ENCODE measurements at regions not wholly inside any gene's neighbourhood (a gene's known extent, or its start where the extent isn't known, plus 50 kb on each side); places are given as distances from the start of the nearest gene placed in this dataset.

DNA sequence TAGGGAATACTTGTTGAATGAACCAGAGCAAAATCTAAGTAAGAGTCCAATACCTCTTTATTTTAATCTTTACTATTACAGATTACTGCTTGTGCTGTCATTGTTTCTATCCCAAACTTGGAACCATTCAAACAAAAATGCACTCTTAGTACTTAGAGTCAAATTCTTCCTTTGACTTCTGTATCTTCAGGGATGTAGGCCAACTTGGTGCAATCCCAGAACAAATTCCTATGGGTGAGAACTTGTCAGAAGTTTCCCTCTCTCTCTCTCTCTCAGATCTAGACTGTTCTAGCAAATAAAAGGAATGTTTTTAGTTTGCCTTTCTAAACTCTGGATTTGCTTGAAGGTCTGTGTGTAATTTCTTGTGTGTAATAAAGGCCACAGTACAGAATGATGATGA, 329.0 kb upstream of the TMTC4 start:
- TF ChIP-seq, protein P1, sequence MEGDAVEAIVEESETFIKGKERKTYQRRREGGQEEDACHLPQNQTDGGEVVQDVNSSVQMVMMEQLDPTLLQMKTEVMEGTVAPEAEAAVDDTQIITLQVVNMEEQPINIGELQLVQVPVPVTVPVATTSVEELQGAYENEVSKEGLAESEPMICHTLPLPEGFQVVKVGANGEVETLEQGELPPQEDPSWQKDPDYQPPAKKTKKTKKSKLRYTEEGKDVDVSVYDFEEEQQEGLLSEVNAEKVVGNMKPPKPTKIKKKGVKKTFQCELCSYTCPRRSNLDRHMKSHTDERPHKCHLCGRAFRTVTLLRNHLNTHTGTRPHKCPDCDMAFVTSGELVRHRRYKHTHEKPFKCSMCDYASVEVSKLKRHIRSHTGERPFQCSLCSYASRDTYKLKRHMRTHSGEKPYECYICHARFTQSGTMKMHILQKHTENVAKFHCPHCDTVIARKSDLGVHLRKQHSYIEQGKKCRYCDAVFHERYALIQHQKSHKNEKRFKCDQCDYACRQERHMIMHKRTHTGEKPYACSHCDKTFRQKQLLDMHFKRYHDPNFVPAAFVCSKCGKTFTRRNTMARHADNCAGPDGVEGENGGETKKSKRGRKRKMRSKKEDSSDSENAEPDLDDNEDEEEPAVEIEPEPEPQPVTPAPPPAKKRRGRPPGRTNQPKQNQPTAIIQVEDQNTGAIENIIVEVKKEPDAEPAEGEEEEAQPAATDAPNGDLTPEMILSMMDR (IDR thresholded peaks at IDR 0.05; ENCODE audit: low read depth, low read length) = no peak
- no peak overlapping the region for H3K4me3 ChIP-seq (ENCODE audit: low read depth, low read length)

DNA sequence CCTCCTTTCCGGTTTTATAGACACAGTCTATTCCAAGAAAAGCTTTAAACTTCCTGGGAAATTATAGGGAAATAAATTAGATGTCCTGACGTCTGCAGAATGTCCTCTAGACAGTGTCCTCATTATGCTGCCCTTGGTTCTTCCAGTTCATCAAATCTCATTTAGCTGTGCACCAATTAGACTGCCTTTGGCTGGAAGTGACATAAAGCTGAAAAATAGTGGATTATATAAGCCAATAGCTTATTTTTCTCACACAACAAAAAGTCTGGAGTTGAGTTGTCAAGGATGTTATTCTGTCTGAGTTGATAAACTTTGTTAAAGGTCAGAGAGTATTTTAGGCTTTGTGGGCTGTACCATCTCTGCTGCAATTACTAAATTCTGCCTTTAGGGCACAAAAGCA, 314.8 kb upstream of the TMTC4 start:
- TF ChIP-seq, protein P1 (IDR thresholded peaks at IDR 0.05; ENCODE audit: low read depth, low read length) = no peak
- H3K4me3 ChIP-seq (ENCODE audit: low read depth, low read length) = no peak overlapping the region

DNA sequence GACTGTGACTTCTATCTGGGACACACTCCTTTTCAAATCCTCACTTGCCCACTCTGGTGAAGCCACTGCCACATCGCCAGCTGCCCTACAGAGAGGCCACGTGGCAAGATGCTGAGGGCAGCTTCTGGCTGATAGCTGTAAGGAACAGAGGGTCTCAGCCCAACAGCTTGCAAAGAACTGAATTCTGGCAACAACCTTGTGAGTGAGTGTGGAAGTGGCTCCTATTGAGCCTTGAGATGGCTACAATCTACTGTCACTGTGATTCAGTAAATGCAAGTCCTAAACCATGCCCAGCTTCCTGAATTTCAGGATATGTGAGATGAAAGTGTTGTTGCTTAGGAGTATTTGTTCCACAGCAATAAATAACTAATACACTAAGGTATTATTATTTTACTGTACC, 314.3 kb upstream of the TMTC4 start:
- TF ChIP-seq, protein P1 (IDR thresholded peaks at IDR 0.05; ENCODE audit: low read depth, low read length) = no peak
- no peak overlapping the region for H3K4me3 ChIP-seq (ENCODE audit: low read depth, low read length)

DNA sequence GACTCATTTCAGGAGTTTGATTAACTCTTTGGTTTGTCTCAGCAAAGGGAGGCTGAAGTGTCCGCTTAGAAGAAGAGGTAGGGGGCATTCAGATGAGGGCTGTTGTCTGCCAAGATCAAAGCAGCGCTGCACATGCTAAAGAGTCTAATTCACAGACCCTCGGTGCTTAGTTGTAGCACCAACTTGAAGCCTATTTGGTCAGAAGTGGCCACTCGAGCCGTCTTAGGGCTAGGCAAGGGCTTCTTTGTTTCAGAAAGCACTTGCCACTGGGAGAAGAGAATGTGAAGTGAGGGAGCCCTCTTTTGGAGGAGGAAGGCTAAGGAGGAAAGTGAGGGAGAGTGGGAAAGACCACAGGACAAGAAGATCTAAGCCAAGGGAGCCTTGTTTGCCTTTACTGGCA, 313.4 kb upstream of the TMTC4 start:
- TF ChIP-seq, protein P1 (IDR thresholded peaks at IDR 0.05; ENCODE audit: low read depth, low read length) = peak; percentile 40
- no peak overlapping the region for H3K4me3 ChIP-seq (ENCODE audit: low read depth, low read length)

DNA sequence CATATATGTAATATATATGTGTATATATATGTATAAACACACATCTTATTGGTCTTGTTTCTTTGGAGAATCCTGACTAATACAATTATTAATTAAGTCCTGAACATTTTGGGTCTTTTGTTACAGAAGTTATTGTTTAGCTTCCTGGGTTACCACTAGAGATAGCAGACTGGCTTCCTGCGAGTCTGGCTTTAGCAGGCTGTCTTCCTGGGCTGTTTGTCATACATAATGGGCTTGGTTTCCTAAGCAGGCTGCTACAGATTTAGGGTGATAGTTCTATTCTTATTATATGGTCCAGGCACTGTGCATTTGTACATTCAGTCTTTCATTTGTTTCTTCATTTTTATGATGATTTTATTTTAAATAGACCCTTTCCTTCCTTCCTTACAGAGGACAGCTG, 312.0 kb upstream of the TMTC4 start:
- TF ChIP-seq, protein P1 (IDR thresholded peaks at IDR 0.05; ENCODE audit: low read depth, low read length) = no peak
- no peak overlapping the region for H3K4me3 ChIP-seq (ENCODE audit: low read depth, low read length)

DNA sequence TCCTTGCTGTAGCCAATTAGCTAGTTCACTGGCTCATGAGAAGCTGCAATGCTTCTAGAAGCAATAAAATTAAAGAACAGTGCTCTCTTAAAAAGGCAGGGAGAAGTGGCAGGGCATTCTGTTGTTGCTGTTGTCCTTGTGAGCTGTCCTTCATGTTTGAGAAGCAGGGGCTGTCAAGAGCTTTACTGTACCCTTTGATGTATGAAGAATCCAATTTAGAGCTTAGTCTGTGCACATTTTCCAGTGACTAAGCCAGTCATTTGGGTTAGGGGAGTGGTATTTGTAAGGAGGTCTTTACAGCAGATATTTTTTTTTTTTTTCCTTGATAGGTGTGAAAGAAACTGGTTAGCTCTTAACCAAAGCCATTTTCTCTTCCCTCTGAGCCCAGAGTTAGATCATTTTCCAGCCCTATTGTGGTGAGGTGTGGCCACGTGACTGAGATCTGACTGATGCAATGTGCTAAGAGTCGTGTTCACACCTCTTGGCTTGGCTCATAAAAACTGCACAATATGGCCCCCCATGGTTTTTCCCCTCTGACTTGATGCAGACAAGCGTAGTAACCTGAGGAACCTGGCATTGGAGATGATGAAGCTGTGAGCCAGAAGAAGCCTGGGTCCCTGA, 309.6 kb upstream of the TMTC4 start:
- no peak overlapping the region for H3K4me3 ChIP-seq (ENCODE audit: low read depth, low read length)
- TF ChIP-seq, protein P1 (IDR thresholded peaks at IDR 0.05; ENCODE audit: low read depth, low read length) = no peak

DNA sequence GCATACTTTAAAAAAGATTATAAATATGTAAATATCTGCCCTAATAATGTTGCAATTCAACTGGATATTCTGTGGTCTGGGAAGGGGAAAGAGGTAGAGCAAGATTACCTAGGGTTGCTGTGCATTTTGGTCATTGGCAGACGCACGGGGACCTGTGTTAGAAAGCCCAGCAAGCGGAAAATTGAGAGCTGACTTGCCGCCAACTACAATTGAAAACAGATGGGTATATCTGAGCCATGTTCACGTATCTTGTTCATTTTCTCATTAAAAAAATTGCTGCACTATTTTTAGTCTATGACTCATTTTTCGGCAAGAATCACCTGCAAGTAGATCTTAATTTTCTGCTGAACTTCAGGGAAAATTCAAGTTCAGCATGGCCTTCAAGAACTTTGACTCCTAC, 308.5 kb upstream of the TMTC4 start:
- H3K4me3 ChIP-seq (ENCODE audit: low read depth, low read length) = no peak overlapping the region
- TF ChIP-seq, protein P1 (IDR thresholded peaks at IDR 0.05; ENCODE audit: low read depth, low read length) = no peak
